Activated CD8-positive, alpha-beta memory T cell treated with anti-CD3 and anti-CD28 coated beads for 48 hours (primary cell): ENCODE measurements at regions not wholly inside any gene's neighbourhood (a gene's known extent, or its start where the extent isn't known, plus 50 kb on each side); places are given as distances from the start of the nearest gene placed in this dataset.

Source experiments
- DNase-seq, 3 experiments: peaks; one replicate each; pipeline ENCODE4 v3.0.0-alpha.2; 2020; ENCODE audit warnings: low read depth in 2 of 3, low spot score in 2 of 3

- no peak for DNase-seq
These were observed 97.8 kb upstream of the TENM3 start for GRCh38 chr4:182145334-182145905.

GRCh38 chr4:182147391-182147790 is 95.8 kb upstream of the TENM3 start:
- DNase-seq = no peak

DNA sequence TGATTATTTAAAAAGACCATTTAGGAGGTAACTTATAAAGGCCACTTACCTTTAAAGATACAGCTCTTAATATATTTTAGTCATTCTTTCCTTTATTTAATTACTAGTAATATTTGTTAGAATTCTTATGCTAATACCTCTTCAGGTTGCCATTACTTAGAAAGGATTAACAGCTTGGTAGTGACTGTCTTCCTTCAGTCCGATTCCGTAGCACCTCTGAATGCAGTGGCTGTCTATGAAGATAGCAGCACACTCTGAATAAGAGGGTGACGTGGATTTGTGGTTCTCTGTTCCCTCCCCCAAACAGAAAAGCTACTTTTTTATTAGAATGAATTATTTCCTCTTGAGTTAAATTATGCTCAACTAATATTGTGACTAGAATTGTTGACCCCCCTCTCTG is 92.6 kb upstream of the TENM3 start:
- DNase-seq = no peak

DNA sequence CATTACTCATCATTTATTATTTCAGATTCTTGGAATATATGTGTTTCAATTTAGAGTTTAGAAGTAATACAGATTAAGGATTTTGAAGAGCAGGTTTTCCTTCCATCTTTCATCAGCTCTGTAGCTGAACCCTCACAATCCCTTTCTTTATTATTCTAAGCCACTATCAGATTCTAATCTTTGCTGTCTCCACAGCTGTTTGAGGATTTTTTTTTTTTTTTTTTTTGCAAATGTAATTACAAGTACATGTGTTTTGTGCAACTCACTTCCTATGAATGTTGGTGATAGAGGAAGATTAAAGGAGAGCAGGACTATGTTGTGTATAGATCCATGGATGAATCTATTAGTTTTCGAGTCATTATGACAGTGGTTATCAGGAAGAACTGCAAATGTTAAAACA is 87.4 kb upstream of the TENM3 start:
- no peak for DNase-seq

DNA sequence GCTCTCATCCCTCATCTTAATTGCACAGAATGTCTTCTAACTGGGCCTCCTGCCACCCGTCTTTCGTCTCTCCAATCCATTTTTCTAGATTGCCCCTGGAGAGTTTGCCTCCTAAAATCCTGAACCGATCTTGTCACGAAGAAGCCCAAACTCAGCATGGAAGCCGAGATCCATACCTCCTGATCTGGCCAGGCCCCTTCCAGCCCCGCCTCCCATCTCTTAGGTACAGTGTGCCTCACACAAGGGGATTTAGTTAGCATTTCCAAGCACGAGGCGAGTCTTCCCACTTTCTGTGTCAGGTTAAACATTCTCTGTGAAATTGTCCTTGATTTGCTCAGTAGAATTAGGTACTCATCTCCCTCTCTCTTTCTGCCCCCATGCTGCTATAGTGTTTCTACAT is 80.0 kb upstream of the TENM3 start:
- DNase-seq = no peak

- no peak for DNase-seq
These were observed 73.6 kb upstream of the TENM3 start for GRCh38 chr4:182169572-182169971.

DNA sequence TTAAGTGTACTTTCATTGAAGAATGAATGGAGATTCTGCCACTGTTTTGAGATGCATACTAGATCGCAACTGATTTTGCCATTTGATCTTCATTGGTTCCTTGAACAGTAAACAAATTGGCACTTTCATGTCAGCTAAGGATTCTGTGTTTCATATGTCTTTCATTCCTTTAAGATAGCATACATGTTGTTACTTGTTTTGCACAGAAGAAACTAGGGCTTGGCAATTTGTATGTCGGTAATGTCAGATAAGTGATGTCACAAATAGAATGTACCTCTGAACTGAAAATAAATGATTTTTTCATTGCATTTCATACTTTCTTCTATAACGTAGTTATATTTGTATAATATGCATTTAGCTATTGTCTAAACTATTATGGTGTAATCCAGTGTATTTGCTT is 73.2 kb upstream of the TENM3 start:
- no peak for DNase-seq

GRCh38 chr4:182170417-182170935 is 72.7 kb upstream of the TENM3 start:
- no peak for DNase-seq

DNA sequence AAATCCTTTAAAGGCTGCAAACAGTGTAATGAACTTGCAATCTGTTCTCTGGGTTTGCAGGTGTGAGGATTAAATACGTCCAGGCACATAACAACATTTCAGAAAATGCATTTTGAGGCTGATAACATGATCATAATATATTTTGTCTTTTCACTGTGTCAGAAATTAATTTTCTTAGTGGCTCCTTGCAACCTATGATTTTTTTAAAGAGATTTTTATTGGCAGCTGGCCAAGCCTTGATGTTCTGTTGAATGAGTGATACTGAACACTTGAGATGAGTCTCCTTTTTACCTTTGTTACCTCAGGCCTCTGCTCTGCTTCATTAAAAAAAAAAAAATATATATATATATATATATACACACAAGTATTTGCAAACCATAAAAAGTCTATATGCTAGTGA is 68.2 kb upstream of the TENM3 start:
- DNase-seq = no peak

- DNase-seq = no peak
These were observed 67.2 kb upstream of the TENM3 start for GRCh38 chr4:182175788-182176519.

- DNase-seq = no peak
These were observed 66.0 kb upstream of the TENM3 start for GRCh38 chr4:182177166-182177565.

DNA sequence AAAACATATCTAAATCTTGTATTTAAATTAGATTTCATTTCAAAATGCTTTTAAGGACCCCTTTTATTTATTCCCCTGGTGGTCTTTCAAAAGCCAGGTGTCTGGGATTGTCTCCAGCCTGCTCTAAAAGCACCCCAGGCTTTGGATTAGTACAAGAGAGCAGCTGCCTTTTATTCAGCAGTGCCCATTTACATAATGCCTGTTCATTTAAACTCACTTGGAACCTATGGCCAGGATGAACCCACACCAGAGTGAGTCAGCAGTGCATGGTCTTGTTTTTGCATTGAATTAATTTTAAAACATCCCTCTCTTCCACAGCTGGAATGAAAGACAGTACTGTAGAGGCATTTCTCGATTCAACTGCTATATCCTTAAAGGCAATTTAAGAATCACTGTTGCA is 64.1 kb upstream of the TENM3 start:
- DNase-seq = no peak

DNA sequence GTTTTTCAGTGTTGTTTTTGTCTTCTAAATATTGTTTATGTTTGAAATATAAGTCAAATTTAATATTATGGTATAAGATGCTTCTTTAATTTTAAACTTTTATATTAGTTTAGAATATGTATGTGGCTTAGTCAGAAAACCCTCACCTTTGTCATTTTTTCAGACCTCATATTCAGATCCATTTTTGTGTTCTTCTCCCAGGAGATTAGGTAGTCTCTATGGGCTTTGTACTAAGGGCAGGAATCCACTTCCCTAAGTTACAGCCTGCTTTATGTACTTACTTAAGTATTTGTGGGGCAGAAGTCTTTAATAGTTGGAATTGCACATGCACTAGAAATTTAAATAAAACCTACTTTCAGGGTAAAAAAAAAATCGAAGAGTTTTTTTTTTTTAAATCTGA is 63.5 kb upstream of the TENM3 start:
- no peak for DNase-seq

GRCh38 chr4:182185491-182185890 is 57.7 kb upstream of the TENM3 start:
- DNase-seq = no peak

GRCh38 chr4:182187674-182188073 is 55.5 kb upstream of the TENM3 start:
- no peak for DNase-seq

- DNase-seq = no peak
These were observed 54.6 kb upstream of the TENM3 start for GRCh38 chr4:182188622-182189021.

DNA sequence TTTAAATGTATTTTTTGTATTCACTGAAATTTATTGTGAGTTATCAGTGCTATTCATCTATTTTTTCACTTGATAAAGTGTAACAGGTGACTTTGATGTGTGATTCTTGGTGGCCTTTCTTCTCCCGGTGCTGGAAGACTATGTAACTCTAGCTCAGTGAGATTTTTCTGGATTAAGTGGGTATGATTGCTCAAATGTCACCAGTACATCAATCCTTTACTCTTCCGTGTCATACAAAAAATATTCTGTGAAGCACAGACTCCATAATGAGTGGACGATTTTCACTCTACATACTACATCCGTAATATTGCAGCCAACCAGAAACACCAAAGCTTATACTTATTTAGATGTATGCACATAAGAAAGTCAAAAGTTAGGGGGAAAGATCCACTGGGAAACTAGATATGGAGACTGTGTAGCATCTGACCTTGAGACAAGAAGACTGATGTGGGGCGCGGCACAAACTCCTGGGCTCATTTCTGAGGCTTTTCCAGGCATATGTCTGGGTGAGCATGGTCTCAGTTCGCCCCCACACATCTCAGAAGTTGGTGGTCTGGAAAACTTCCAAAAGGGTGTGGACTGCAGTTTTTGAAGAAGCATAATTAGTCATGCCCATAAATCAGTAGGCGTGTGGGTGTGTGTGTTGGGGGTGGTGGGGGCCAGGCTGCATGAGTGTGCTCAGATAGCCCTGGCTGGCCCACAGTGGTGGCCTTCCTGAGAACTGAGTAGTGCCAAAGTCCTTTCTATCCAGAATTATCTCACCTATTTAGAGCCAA is 53.9 kb upstream of the TENM3 start:
- no peak for DNase-seq

- DNase-seq = no peak
These were observed 52.9 kb upstream of the TENM3 start for GRCh38 chr4:182190306-182190705.

- DNase-seq = no peak
These were observed 50.6 kb upstream of the TENM3 start for GRCh38 chr4:182192511-182193181.

GRCh38 chr4:182193311-182193710 is 49.9 kb upstream of the TENM3 start:
- no peak for DNase-seq
